HUES64 (cell line): ENCODE measurements at regions not wholly inside any gene's neighbourhood (a gene's known extent, or its start where the extent isn't known, plus 50 kb on each side); places are given as distances from the start of the nearest gene placed in this dataset.

Experiments
- H3K27ac ChIP-seq: 2 replicates; pipeline ENCODE4 v1.7.0; 2013; ENCODE audit warnings: low read depth, low read length, inconsistent platforms
- H3K27me3 ChIP-seq: 2 replicates; pipeline ENCODE4 v1.6.1; 2013; ENCODE audit warnings: mild to moderate bottlenecking, low read length; ENCODE audit not compliant: insufficient read depth
- H3K36me3 ChIP-seq: 2 replicates; pipeline ENCODE4 v1.6.1; 2013; ENCODE audit warnings: mild to moderate bottlenecking, low read length; ENCODE audit not compliant: insufficient read depth
- H3K4me1 ChIP-seq: 2 replicates; pipeline ENCODE4 v1.6.1; 2013; ENCODE audit warnings: mild to moderate bottlenecking, low read length, moderate library complexity; ENCODE audit not compliant: insufficient read depth
- H3K4me3 ChIP-seq: 2 replicates; pipeline ENCODE4 v1.5.1; 2013; ENCODE audit warnings: mild to moderate bottlenecking, low read length, moderate library complexity
- H3K9ac ChIP-seq: 2 replicates; pipeline ENCODE4 v1.6.1; 2013; ENCODE audit warnings: mild to moderate bottlenecking, low read depth, low read length
- H3K9me3 ChIP-seq: 2 replicates; pipeline ENCODE4 v1.6.1; 2013; ENCODE audit warnings: low read depth, low read length; ENCODE audit not compliant: insufficient read depth
- WGBS: fragments of 150-250, 120-280 bp; methylation state at CpG from one replicate; pipeline ENCODE4 v1.1.7; 2013; ENCODE audit warnings: missing lambda C conversion rate; 5-methylcytosine and 5-hydroxymethylcytosine counted together

DNA sequence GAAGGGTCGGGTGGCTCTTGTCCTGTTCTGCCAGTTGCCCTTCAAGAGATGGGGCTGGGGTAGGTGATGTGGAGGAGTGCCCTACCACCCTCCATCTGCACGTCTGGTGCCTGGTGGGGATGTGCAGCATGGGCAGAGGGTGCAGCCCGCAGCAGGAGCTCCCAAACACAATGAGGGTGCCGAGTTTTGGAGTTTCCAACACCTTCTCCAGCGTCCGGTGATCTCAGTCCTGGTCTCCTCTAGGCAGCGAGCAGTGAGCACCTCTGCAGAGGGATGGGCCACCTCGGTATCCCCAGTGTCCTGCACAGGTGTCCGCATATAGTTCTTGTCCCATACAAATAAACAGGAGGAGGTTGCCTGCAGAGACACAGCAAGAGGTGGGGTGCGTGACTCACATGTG lies 136.0 kb downstream of the ENGASE start:
- Histone ChIP-seq H3K27ac (no peak overlapping the region), H3K4me1 (peaks cover 33% of the 10 kb centered on the region), H3K4me3 (no peak overlapping the region), H3K36me3 (no peaks in the 10 kb centered on the region), H3K9me3 (no peaks in the 10 kb centered on the region), H3K9ac (no peak overlapping the region), H3K27me3 (no peaks in the 10 kb centered on the region; the same call in none of the 2 replicates)
- 92% methylated on average over 10 of the region's 10 CpGs for WGBS

DNA sequence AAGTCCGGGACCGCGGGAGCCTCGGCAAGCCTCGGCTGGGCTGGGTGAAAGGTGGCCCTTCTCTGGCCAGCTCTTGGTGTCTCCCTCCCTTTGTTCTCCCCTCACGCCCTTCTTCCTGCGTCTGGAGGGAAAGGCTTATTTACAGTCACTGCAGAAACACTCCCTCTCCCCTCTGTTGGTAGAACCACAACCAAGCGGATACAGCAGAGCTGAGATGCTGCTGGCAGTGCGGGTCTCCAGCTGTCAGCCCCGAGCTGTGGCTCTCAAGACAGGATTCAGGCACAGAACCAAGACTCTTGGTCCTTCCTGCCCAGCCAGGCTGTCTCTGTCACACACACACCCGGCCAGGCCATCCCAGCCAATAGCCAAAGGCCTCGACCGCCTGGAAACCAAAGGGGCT lies 133.3 kb downstream of the ENGASE start:
- Histone ChIP-seq H3K9me3 (no peaks in the 10 kb centered on the region), H3K36me3 (no peaks in the 10 kb centered on the region), H3K27me3 (no peaks in the 10 kb centered on the region; the same call in none of the 2 replicates), H3K9ac (no peak overlapping the region), H3K4me3 (no peak overlapping the region), H3K27ac (no peak overlapping the region), H3K4me1 (peaks cover 20% of the 10 kb centered on the region)
- WGBS: 72% methylated on average over 13 of the region's 13 CpGs

DNA sequence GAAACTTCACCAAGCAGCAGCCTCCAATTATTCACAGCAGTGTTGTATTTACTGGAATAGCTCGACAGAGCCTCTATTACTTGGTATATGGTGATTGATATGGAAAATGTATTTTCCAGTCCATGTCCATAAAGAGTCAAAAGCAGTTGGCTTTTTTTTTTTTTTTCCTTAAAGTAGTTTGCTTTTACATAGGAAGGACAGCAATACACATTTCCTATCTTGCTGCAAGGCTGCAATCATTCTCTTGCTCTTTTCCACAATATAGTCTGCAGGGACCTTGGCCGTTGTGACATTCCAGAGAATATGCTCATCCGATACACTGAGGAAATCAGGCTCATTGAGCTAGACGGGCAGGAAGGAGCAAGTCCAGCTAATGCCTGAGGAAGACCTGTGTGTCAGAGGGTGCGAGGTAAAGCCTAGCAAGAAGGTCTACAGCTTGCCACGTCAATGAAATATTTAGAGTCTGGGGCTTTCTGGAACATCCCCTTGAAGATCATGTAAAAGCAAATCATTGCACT lies 131.1 kb downstream of the ENGASE start:
- Histone ChIP-seq H3K36me3 (no peaks in the 10 kb centered on the region), H3K9ac (no peak overlapping the region), H3K4me1 (peaks cover 25% of the 10 kb centered on the region), H3K27me3 (no peaks in the 10 kb centered on the region), H3K9me3 (no peaks in the 10 kb centered on the region), H3K4me3 (no peak overlapping the region), H3K27ac (no peak overlapping the region)
- 89% methylated on average over 6 of the region's 6 CpGs for WGBS

DNA sequence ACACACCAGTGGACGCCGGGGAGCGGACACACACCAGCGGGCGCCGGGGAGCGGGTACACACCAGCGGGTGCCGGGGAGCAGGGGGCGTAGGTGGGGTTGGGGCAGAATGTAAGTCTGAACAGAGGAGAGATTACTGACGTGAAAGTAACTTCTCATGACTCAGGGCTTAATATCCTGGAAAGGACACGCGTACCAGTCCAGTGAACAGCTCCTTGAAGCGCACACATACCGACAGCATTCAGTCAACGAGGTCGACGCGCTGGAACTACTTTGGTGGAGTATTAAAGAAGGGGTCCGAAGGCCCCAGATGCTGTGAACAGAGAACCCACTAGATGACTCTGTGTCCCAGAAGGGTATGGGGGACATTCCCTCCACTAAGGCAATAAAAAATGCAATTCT lies 129.6 kb downstream of the ENGASE start:
- 97% methylated on average over 20 of the region's 20 CpGs for whole genome bisulfite sequencing
- Histone ChIP-seq H3K27me3 (no peaks in the 10 kb centered on the region), H3K9me3 (no peaks in the 10 kb centered on the region)

DNA sequence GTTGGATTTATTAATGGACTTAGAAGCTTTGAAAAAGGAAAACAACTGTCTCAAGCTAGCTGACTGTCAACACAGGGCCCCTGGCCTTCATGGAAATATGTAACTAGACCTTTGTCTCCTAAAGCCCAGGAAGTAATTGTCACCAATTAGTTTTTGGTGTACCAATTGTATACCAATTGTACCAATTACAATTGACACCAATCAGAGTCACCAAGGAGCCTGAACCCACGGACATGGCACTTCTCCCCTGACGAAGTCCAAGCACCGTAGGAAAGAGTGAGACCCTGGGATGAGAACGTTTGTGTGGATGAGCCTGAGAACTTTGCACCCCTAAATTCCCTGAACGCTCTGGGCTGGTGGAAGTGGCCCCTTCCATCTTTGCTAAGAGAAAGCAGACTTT lies 129.0 kb downstream of the ENGASE start:
- no peak overlapping the region for H3K27ac ChIP-seq
- peaks cover 27% of the 10 kb centered on the region for H3K4me1 ChIP-seq
- H3K9me3 ChIP-seq: no peaks in the 10 kb centered on the region
- no peaks in the 10 kb centered on the region for H3K27me3 ChIP-seq
- WGBS: 95% methylated on average over 5 of the region's 5 CpGs
- H3K36me3 ChIP-seq: no peaks in the 10 kb centered on the region
- H3K9ac ChIP-seq: no peak overlapping the region
- H3K4me3 ChIP-seq: no peak overlapping the region

More for the DNA sequence above, 129.6 kb downstream of the ENGASE start:
- Histone ChIP-seq H3K4me1 (peaks cover 27% of the 10 kb centered on the region), H3K4me3 (no peak overlapping the region), H3K9ac (no peak overlapping the region), H3K27ac (no peak overlapping the region), H3K36me3 (no peaks in the 10 kb centered on the region)

DNA sequence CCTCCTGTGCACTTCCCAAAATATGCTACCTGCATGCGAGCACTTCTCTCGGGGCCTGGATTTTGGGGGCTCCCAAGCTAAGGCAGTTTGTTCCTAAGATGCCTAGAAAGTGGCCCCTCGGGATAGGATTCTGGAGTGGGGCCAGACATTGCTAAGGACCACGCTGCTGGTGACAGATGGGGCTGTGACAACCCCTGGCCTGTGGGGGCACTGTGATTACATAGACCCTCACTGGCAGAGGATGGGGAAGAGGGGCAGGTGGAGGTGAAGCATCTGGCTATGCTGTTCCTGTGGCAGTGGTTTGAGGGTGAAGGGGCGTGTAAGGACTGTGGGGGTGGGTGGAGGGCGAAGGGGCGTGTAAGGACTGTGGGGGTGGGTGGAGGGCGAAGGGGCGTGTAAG lies 128.4 kb downstream of the ENGASE start:
- H3K4me3 ChIP-seq: no peak overlapping the region
- H3K9ac ChIP-seq: no peak overlapping the region
- peaks cover 25% of the 10 kb centered on the region for H3K4me1 ChIP-seq
- WGBS: 87% methylated on average over 6 of the region's 9 CpGs
- H3K27me3 ChIP-seq: no peaks in the 10 kb centered on the region
- H3K9me3 ChIP-seq: no peaks in the 10 kb centered on the region
- no peaks in the 10 kb centered on the region for H3K36me3 ChIP-seq
- no peak overlapping the region for H3K27ac ChIP-seq

DNA sequence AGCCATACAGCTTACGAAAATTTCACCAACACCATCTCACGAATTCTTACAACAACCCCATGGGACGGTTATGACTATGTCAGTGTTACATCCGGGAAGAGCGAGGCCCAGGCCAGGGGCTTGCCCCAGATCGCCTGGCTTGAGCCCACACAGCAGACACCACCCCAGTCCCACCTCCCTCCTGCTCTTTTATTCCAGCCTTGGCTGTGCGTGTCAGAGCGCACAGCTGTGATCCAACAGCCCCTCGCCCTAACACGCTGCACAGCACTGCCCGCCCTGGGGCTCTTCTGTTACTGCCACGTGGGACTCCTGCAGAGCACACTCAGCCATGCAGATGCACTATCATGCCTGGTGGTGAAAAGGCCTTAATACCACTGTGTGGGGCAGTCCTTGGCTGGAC lies 127.9 kb downstream of the ENGASE start:
- Histone ChIP-seq H3K4me3 (no peak overlapping the region), H3K9me3 (no peaks in the 10 kb centered on the region), H3K36me3 (no peaks in the 10 kb centered on the region), H3K27me3 (no peaks in the 10 kb centered on the region), H3K27ac (no peak overlapping the region), H3K9ac (no peak overlapping the region), H3K4me1 (peaks cover 19% of the 10 kb centered on the region)
- 71% methylated on average over 12 of the region's 12 CpGs for WGBS

DNA sequence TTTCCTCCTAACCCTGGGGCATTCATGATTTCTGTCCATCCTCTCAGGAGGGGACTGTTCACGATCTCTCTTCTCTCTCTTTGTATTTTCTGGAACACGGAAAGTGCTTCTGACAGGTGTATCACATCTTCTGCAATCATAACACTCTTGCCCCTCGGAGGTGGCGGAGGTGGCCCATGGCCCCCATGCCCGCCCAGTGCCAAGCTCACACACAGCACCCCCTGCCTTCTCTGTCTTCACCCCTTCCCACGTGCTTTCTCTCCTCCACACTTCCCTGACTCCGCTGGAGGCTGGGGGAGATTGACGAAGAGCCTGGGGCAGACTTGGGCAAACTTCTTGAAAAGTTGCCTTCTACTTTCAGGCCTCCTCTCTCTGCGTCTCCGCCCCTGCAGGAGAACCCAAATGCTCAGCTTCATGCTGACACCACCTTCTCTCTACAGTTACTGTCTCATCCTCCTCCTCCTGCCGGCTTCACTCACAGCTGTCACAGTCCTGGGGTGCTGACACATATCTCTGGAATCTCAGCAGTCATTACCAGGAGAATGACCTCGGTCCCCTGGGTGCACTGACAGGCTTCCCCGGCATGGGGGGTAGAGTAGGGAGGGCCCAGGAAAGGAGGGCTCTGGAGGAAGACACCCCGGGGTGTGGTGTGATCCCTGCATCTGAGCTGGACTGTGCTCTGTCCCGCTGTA lies 127.1 kb downstream of the ENGASE start:
- H3K27ac ChIP-seq: no peak overlapping the region
- no peaks in the 10 kb centered on the region for H3K36me3 ChIP-seq
- H3K27me3 ChIP-seq: no peaks in the 10 kb centered on the region
- 60% methylated on average over 15 of the region's 15 CpGs for WGBS
- no peak overlapping the region for H3K9ac ChIP-seq
- no peak overlapping the region for H3K4me3 ChIP-seq
- H3K9me3 ChIP-seq: no peaks in the 10 kb centered on the region
- H3K4me1 ChIP-seq: peaks cover 19% of the 10 kb centered on the region

DNA sequence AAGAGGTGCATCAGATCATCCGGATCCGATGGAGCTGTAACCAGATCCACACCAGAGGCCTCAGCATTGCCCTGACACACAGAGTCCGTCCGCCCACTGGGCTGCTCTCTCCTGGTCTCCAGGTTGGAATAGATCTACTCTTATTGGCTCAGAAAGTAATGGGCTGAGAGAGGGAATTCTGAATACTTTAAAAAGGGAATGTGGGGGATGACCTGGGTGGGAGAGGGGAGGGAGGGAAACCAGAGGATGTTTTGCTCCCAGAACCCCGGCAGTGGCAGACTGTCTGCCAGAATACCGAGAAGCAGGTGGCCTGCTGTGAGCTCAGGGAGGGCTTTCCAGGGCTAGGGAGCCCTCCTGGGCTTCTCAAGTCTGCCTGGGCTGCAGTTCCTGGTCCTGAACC lies 126.5 kb downstream of the ENGASE start:
- no peaks in the 10 kb centered on the region for H3K27me3 ChIP-seq
- no peaks in the 10 kb centered on the region for H3K36me3 ChIP-seq
- 56% methylated on average over 6 of the region's 6 CpGs for WGBS
- H3K9me3 ChIP-seq: no peaks in the 10 kb centered on the region
- no peak overlapping the region for H3K27ac ChIP-seq
- H3K4me1 ChIP-seq: peaks cover 19% of the 10 kb centered on the region
- H3K4me3 ChIP-seq: no peak overlapping the region
- H3K9ac ChIP-seq: no peak overlapping the region

DNA sequence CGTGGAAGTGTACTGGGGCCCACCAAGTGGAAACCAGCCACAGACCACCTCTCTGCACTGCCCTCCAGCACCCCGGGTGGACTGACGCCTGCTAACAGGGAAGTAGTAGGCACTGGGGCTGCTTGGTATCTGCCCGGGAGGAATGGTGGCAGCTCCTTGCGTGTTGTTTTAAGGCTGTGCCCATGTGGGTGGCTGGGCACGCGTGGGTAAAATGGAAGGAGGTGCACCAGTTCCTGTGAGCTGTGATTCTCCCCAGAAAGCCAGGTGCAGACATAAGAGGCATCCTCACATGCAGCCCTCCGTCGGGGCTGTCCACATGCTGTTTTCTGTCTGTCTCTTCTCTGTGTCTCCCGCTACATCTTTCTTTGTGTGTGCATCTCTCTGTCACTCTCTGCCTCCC lies 122.3 kb downstream of the ENGASE start:
- WGBS: 78% methylated on average over 10 of the region's 10 CpGs
- peaks cover 33% of the 10 kb centered on the region for H3K4me1 ChIP-seq
- no peak overlapping the region for H3K27ac ChIP-seq
- H3K27me3 ChIP-seq: no peaks in the 10 kb centered on the region
- H3K9ac ChIP-seq: no peak overlapping the region
- H3K36me3 ChIP-seq: no peaks in the 10 kb centered on the region
- no peak overlapping the region for H3K4me3 ChIP-seq
- no peaks in the 10 kb centered on the region for H3K9me3 ChIP-seq

DNA sequence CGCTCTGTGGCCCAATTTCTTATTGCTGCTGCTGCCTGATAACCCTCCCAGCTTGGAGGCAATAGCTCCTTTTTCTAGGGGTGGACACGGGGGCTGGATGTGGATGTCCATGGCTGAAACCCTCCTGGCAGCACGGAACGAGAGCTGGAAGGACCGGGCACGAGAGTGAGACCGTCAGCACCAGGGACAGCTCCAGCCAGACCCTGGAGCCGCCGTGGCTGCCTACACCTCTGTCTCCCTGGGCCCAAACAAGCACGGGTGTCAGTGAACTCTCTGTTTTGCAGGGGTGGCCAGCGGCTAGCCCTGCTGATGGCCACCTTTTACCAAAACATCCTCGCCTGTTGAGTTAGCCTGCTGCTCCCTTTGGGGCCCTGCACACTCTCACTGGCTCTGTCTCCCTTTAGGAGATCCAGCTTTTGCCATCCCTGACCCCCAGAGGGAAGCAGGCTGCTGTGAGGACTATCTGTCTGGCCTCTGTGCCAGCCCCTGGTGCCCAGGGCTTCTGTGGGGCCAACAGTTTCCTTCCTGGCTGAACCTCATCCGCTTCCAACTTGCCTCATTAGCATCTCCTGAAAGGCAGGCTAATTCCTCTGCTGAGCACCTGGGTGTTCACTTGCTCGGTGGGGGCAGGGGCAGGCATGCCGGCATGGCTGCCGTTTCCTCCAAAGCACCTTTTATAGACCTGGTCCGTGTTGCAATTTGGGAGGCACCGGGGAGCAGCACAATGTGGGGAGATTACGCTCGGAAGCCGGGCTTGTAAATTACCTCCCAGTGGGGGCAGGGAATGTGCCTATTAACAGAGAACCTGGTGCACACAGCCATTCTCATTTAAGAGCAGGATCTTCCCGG lies 118.1 kb downstream of the ENGASE start:
- Histone ChIP-seq H3K4me1 (peaks cover 28% of the 10 kb centered on the region), H3K9me3 (no peaks in the 10 kb centered on the region), H3K9ac (peak overlapping the region; percentile 64), H3K4me3 (peak overlapping the region; percentile 24), H3K27ac (peak overlapping the region; percentile 95), H3K36me3 (no peaks in the 10 kb centered on the region), H3K27me3 (no peaks in the 10 kb centered on the region)
- WGBS: 7% methylated on average over 21 of the region's 22 CpGs
